ENCODE measurements at regions not wholly inside any gene's neighbourhood (a gene's known extent, or its start where the extent isn't known, plus 50 kb on each side); places are given as distances from the start of the nearest gene placed in this dataset.

GRCh38 chr17:45675892-45676291, 108.2 kb upstream of the CRHR1 start:
- H2AK9ac ChIP-seq (replicated peaks; ENCODE audit: low read depth, low read length, poor library complexity): no peak overlapping the region
- no peak overlapping the region for H2BK15ac ChIP-seq (ENCODE audit: low read depth, low read length)
- no peaks in the 10 kb centered on the region; the same call in 1 of the 2 replicates for H3K9me3 ChIP-seq (ENCODE audit: control insufficient read depth, insufficient read depth, low read length)
- no peak overlapping the region for H3K4me2 ChIP-seq (ENCODE audit: low read depth, low read length)
- H4K8ac ChIP-seq (ENCODE audit: low read depth in 2 of 2, low read length in 2 of 2): no peak overlapping the region
- no peak for TF ChIP-seq FOS (IDR thresholded peaks at IDR 0.05; ENCODE audit: low read depth, low read length)
- TF ChIP-seq, protein P1, sequence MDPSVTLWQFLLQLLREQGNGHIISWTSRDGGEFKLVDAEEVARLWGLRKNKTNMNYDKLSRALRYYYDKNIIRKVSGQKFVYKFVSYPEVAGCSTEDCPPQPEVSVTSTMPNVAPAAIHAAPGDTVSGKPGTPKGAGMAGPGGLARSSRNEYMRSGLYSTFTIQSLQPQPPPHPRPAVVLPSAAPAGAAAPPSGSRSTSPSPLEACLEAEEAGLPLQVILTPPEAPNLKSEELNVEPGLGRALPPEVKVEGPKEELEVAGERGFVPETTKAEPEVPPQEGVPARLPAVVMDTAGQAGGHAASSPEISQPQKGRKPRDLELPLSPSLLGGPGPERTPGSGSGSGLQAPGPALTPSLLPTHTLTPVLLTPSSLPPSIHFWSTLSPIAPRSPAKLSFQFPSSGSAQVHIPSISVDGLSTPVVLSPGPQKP (IDR thresholded peaks at IDR 0.05; ENCODE audit: borderline replicate concordance, low read depth, low read length): no peak
- H4K5ac ChIP-seq (ENCODE audit: low read depth, low read length): no peak overlapping the region
- no peak overlapping the region for H2AFZ ChIP-seq (replicated peaks; ENCODE audit: low read length, poor library complexity)
- in situ Hi-C loops (cut with MboI; ENCODE audit: low sequenced_read_pairs) (no loop called here), dilution Hi-C loops (cut with HindIII; ENCODE audit: low sequenced_read_pairs, unreplicated experiment) (no loop called here), intact Hi-C loops (cut with micrococcal nuclease) (no loop called here)
- H3K18ac ChIP-seq (ENCODE audit: low read depth, low read length): no peak overlapping the region
- no peak overlapping the region for H3K4ac ChIP-seq (ENCODE audit: low read depth, low read length)
- no peak overlapping the region for H2BK120ac ChIP-seq (ENCODE audit: low read depth, low read length)
- H3K27me3 ChIP-seq (ENCODE audit: control insufficient read depth, insufficient read depth, low read length): peaks cover 4% of the 10 kb centered on the region
- no TSS peak for BruUV-seq (replicated peaks)
- H2BK5ac ChIP-seq (ENCODE audit: low read depth, low read length, poor library complexity, severe bottlenecking): no peak overlapping the region
- WGBS, 2 experiments (ENCODE audit: extremely low coverage in 2 of 2, insufficient read length in 1 of 2): 20% methylated on average over 1 of the region's 3 CpGs; no CpG with 5 or more reads in 1 of the 2 experiments
- DNase-seq (no peak), ATAC-seq (ENCODE audit: low read depth) (no peak)
- ChIA-PET CTCF (no interaction called here), POLR2A (ENCODE audit: unreplicated experiment) (no interaction called here)
- H3K56ac ChIP-seq (ENCODE audit: extremely low read depth, insufficient read depth, low read length): no peak overlapping the region
- H3K79me1 ChIP-seq (ENCODE audit: low read depth in 1 of 2, low read length in 2 of 2): no peaks in the 10 kb centered on the region
- no peak overlapping the region for H3K14ac ChIP-seq (replicated peaks; ENCODE audit: low read depth, low read length)
- no peak overlapping the region for H3K4me3 ChIP-seq (ENCODE audit: insufficient read depth, low read depth, low read length)
- H4K20me1 ChIP-seq (ENCODE audit: insufficient read depth, low read length): no peaks in the 10 kb centered on the region
- H2AK5ac ChIP-seq (ENCODE audit: low read depth, low read length): no peak overlapping the region
- no peaks in the 10 kb centered on the region for H3K4me1 ChIP-seq (ENCODE audit: control insufficient read depth, insufficient read depth, low read length)
- no peak overlapping the region for H3K27ac ChIP-seq (ENCODE audit: insufficient read depth, low read length)
- H4K91ac ChIP-seq (ENCODE audit: insufficient read depth, low read depth, low read length): no peak overlapping the region
- no peak overlapping the region for H3K23ac ChIP-seq (ENCODE audit: low read depth, low read length)
- no peaks in the 10 kb centered on the region for H3K9me1 ChIP-seq (ENCODE audit: insufficient read depth, low read length)
- H3K36me3 ChIP-seq (ENCODE audit: control insufficient read depth, insufficient read depth, low read length): no peaks in the 10 kb centered on the region
- H3K9ac ChIP-seq (ENCODE audit: low read depth, low read length): no peak overlapping the region
- no peak overlapping the region for H2BK20ac ChIP-seq (ENCODE audit: low read depth, low read length)
